ENCODE measurements at regions not wholly inside any gene's neighbourhood (a gene's known extent, or its start where the extent isn't known, plus 50 kb on each side); places are given as distances from the start of the nearest gene placed in this dataset.
A peak's percentile ranks its signal among the peaks of the same experiment; 100 is the strongest.

DNA sequence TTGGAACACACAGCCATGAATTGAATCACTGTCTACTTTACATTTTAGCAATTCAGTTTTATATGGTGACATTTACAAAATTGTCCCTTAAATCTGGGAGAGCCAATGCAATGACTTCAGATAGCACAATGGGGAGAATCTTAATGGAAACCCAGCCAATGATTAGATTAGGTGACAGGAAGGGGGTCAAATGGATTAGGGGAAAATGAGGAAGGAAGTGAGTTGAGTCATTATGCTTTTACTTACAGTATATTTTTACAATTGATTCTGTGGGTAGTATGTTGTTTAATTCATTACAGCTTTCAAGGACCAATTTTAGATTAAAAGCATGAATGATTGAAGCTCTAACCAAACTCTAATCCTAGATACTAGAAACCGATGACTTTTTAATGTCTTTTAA is 229.8 kb downstream of the SOX4 start:
- Histone ChIP-seq H3K4me3 (ENCODE audit: severe bottlenecking) (no peak overlapping the region), H3K27me3 (ENCODE audit: insufficient read depth, poor library complexity, severe bottlenecking) (no peaks in the 10 kb centered on the region), H3K9me3 (ENCODE audit: severe bottlenecking) (no peaks in the 10 kb centered on the region), H3K4me1 (ENCODE audit: insufficient read depth, poor library complexity, severe bottlenecking) (no peaks in the 10 kb centered on the region), H3K27ac (ENCODE audit: poor library complexity, severe bottlenecking) (no peak overlapping the region), H3K36me3 (ENCODE audit: low read depth) (no peaks in the 10 kb centered on the region)
- TF ChIP-seq, protein P1, sequence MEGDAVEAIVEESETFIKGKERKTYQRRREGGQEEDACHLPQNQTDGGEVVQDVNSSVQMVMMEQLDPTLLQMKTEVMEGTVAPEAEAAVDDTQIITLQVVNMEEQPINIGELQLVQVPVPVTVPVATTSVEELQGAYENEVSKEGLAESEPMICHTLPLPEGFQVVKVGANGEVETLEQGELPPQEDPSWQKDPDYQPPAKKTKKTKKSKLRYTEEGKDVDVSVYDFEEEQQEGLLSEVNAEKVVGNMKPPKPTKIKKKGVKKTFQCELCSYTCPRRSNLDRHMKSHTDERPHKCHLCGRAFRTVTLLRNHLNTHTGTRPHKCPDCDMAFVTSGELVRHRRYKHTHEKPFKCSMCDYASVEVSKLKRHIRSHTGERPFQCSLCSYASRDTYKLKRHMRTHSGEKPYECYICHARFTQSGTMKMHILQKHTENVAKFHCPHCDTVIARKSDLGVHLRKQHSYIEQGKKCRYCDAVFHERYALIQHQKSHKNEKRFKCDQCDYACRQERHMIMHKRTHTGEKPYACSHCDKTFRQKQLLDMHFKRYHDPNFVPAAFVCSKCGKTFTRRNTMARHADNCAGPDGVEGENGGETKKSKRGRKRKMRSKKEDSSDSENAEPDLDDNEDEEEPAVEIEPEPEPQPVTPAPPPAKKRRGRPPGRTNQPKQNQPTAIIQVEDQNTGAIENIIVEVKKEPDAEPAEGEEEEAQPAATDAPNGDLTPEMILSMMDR (IDR thresholded peaks at IDR 0.05; ENCODE audit: poor library complexity, severe bottlenecking) = no peak
- DNase-seq (ENCODE audit: low spot score) = no peak
- ATAC-seq (ENCODE audit: low read depth) = no peak

- Histone ChIP-seq H3K27ac (ENCODE audit: poor library complexity, severe bottlenecking) (no peak overlapping the region), H3K9me3 (ENCODE audit: severe bottlenecking) (no peaks in the 10 kb centered on the region), H3K36me3 (ENCODE audit: low read depth) (no peaks in the 10 kb centered on the region), H3K4me1 (ENCODE audit: insufficient read depth, poor library complexity, severe bottlenecking) (no peaks in the 10 kb centered on the region), H3K27me3 (ENCODE audit: insufficient read depth, poor library complexity, severe bottlenecking) (no peaks in the 10 kb centered on the region), H3K4me3 (ENCODE audit: severe bottlenecking) (no peak overlapping the region)
- ATAC-seq (ENCODE audit: low read depth) (no peak), DNase-seq (ENCODE audit: low spot score) (no peak)
- TF ChIP-seq, protein P1 (IDR thresholded peaks at IDR 0.05; ENCODE audit: poor library complexity, severe bottlenecking) = no peak
Observed at GRCh38 chr6:21824431-21825177, 231.1 kb downstream of the SOX4 start.

- H3K9me3 ChIP-seq (ENCODE audit: severe bottlenecking) = no peaks in the 10 kb centered on the region
- ATAC-seq (ENCODE audit: low read depth) = peak; percentile 46; the same call in 1 of the 3 replicates
- H3K27me3 ChIP-seq (ENCODE audit: insufficient read depth, poor library complexity, severe bottlenecking) = no peaks in the 10 kb centered on the region
- no peak overlapping the region for H3K4me3 ChIP-seq (ENCODE audit: severe bottlenecking)
- no peaks in the 10 kb centered on the region for H3K36me3 ChIP-seq (ENCODE audit: low read depth)
- DNase-seq (ENCODE audit: low spot score) = no peak
- H3K4me1 ChIP-seq (ENCODE audit: insufficient read depth, poor library complexity, severe bottlenecking) = no peaks in the 10 kb centered on the region
- TF ChIP-seq, protein P1 (IDR thresholded peaks at IDR 0.05; ENCODE audit: poor library complexity, severe bottlenecking) = no peak
- H3K27ac ChIP-seq (ENCODE audit: poor library complexity, severe bottlenecking) = no peak overlapping the region
Observed at GRCh38 chr6:21826023-21826422, 232.5 kb downstream of the SOX4 start.

- DNase-seq (ENCODE audit: low spot score) = no peak
- Histone ChIP-seq H3K27me3 (ENCODE audit: insufficient read depth, poor library complexity, severe bottlenecking) (no peaks in the 10 kb centered on the region), H3K27ac (ENCODE audit: poor library complexity, severe bottlenecking) (no peak overlapping the region), H3K4me3 (ENCODE audit: severe bottlenecking) (no peak overlapping the region), H3K4me1 (ENCODE audit: insufficient read depth, poor library complexity, severe bottlenecking) (peaks cover 1% of the 10 kb centered on the region), H3K9me3 (ENCODE audit: severe bottlenecking) (no peaks in the 10 kb centered on the region), H3K36me3 (ENCODE audit: low read depth) (no peaks in the 10 kb centered on the region)
- no peak for ATAC-seq (ENCODE audit: low read depth)
- TF ChIP-seq, protein P1 (IDR thresholded peaks at IDR 0.05; ENCODE audit: poor library complexity, severe bottlenecking) = no peak
Observed at GRCh38 chr6:21826904-21827303, 233.4 kb downstream of the SOX4 start.

All from RWPE2 (cell line).